Upper lobe of left lung (tissue), 6 donors: ENCODE measurements at regions not wholly inside any gene's neighbourhood (a gene's known extent, or its start where the extent isn't known, plus 50 kb on each side); places are given as distances from the start of the nearest gene placed in this dataset.

Source experiments
- ATAC-seq, 2 donors: fragments of 200-7000 bp; cut with Tn5 transposase; one replicate each; pipeline ENCODE4 v1.9.1; 2022; ENCODE audit warnings: mild to moderate bottlenecking in 2 of 2, moderate library complexity in 2 of 2; ENCODE audit not compliant: low FRiP score in 2 of 2
- DNase-seq, 2 donors: peaks; one replicate each; pipeline ENCODE4 v3.0.0-alpha.2; 2019 to 2020
- H3K27ac ChIP-seq, 4 donors: fragments of 200-600 bp; sonication (generic); one replicate each; pipeline ENCODE4 v1.5.1; 2016 to 2019
- H3K27me3 ChIP-seq, 4 donors: fragments of 200-600 bp; sonication (generic); one replicate each; pipeline ENCODE4 v1.5.1; 2017 to 2019
- H3K36me3 ChIP-seq, 4 donors: fragments of 200-600 bp; sonication (generic); one replicate each; pipeline ENCODE4 v1.5.1; 2016 to 2019
- H3K4me1 ChIP-seq, 4 donors: fragments of 200-600 bp; sonication (generic); one replicate each; pipeline ENCODE4 v1.5.1; 2018 to 2019
- H3K4me3 ChIP-seq, 4 donors: fragments of 200-600 bp; sonication (generic); one replicate each; pipeline ENCODE4 v1.5.1; 2017 to 2019; ENCODE audit warnings: mild to moderate bottlenecking in 2 of 4, moderate library complexity in 1 of 4
- H3K9me3 ChIP-seq, 4 donors: fragments of 200-600 bp; sonication (generic); one replicate each; pipeline ENCODE4 v1.5.1; 2018 to 2019
- CTCF ChIP-seq, 6 experiments: fragments of 450-650 bp in 4 of 6; fragments of 200-600 bp in 2 of 6; sonication (generic) in 2 of 6; IDR thresholded peaks; one replicate each; pipeline ENCODE4 v1.5.1; 2016 to 2019; ENCODE audit warnings: antibody characterized with exemption in 6 of 6
- EP300 ChIP-seq, 4 donors: sonication (generic); formaldehyde crosslinking; IDR thresholded peaks; one replicate each; pipeline ENCODE4 v1.5.1; 2017; ENCODE audit warnings: antibody characterized with exemption in 4 of 4, control low read depth in 2 of 4
- POLR2A ChIP-seq, 4 donors: fragments of 450-650 bp; IDR thresholded peaks; one replicate each; pipeline ENCODE4 v1.5.1; 2016 to 2017; ENCODE audit warnings: antibody characterized with exemption in 4 of 4, mild to moderate bottlenecking in 2 of 4
- POLR2AphosphoS5 ChIP-seq, 2 donors: sonication (generic); formaldehyde crosslinking; IDR thresholded peaks; one replicate each; pipeline ENCODE4 v1.5.1; 2017; ENCODE audit warnings: antibody characterized with exemption in 2 of 2
- WGBS, 2 donors: methylation state at CpG; one replicate each; pipeline ENCODE4 v1.1.5; 2017 to 2018; 5-methylcytosine and 5-hydroxymethylcytosine counted together
- donor health status: DM: no; HTN: no; CAD: no; lungs with moderate emphysema.
- donor health status: DM: no; HTN: yes; CAD: no; lungs with severe emphysema.

- Histone ChIP-seq H3K27ac (no peak overlapping the region), H3K9me3 (peaks cover 0 to 6% (median 2%) of the 10 kb centered on the region in 4 donors), H3K4me3 (no peak overlapping the region), H3K27me3 (no peaks in the 10 kb centered on the region), H3K36me3 (no peaks in the 10 kb centered on the region), H3K4me1 (peaks cover 0 to 5% (median 0%) of the 10 kb centered on the region in 4 donors)
- no peak for TF ChIP-seq CTCF (IDR thresholded peaks at IDR 0.05)
- no peak for TF ChIP-seq EP300 (IDR thresholded peaks at IDR 0.05)
- no peak for TF ChIP-seq POLR2A (IDR thresholded peaks at IDR 0.05)
- no peak for TF ChIP-seq POLR2AphosphoS5 (IDR thresholded peaks at IDR 0.05)
- ATAC-seq = no peak
- no peak for DNase-seq
- WGBS, 2 donors = 22 to 23% methylated on average over 4 of the region's 4 CpGs
These were observed 126.1 kb downstream of the TEX36 start for GRCh38 chr10:125556882-125557281.

GRCh38 chr10:125555743-125556142 lies 127.2 kb downstream of the TEX36 start:
- no peak for ATAC-seq
- Histone ChIP-seq H3K27me3 (no peaks in the 10 kb centered on the region), H3K9me3 (peaks cover 0 to 6% (median 2%) of the 10 kb centered on the region in 4 donors), H3K36me3 (no peaks in the 10 kb centered on the region), H3K27ac (no peak overlapping the region), H3K4me3 (no peak overlapping the region), H3K4me1 (peaks cover 0 to 5% (median 0%) of the 10 kb centered on the region in 4 donors)
- no peak for TF ChIP-seq POLR2A (IDR thresholded peaks at IDR 0.05)
- no peak for TF ChIP-seq EP300 (IDR thresholded peaks at IDR 0.05)
- TF ChIP-seq CTCF (IDR thresholded peaks at IDR 0.05) = no peak
- no peak for TF ChIP-seq POLR2AphosphoS5 (IDR thresholded peaks at IDR 0.05)
- DNase-seq = no peak
- 58 to 64% methylated on average over 6 to 12 of the region's 12 CpGs for WGBS, 2 donors

DNA sequence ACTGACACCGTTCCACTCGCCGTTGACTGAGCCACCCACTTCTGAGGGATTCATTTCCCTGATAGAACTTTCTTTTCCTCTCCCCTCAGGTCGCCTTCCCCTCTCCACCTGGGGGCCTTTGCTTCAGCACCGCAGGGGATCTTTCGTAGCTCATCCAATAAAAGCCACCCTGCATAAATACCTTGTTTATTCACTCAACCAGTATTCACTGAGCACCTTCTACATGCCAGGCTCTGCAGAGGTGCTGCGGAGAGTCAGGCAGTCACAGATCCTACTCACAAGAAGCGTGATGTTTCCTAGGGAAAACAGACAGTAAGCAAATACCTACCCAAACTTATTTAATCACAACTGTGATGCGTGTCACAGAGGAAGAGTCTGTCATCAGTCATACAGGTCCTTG lies 127.7 kb downstream of the TEX36 start:
- ATAC-seq (no peak), DNase-seq (no peak)
- Histone ChIP-seq H3K4me3 (no peak overlapping the region), H3K27me3 (no peaks in the 10 kb centered on the region), H3K36me3 (no peaks in the 10 kb centered on the region), H3K9me3 (peaks cover 0 to 6% (median 2%) of the 10 kb centered on the region in 4 donors), H3K27ac (no peak overlapping the region), H3K4me1 (peaks cover 0 to 5% (median 0%) of the 10 kb centered on the region in 4 donors)
- 84% methylated on average over 9 of the region's 9 CpGs for WGBS, 2 donors
- TF ChIP-seq CTCF (IDR thresholded peaks at IDR 0.05) (no peak), POLR2AphosphoS5 (IDR thresholded peaks at IDR 0.05) (no peak), EP300 (IDR thresholded peaks at IDR 0.05) (no peak), POLR2A (IDR thresholded peaks at IDR 0.05) (no peak)

DNA sequence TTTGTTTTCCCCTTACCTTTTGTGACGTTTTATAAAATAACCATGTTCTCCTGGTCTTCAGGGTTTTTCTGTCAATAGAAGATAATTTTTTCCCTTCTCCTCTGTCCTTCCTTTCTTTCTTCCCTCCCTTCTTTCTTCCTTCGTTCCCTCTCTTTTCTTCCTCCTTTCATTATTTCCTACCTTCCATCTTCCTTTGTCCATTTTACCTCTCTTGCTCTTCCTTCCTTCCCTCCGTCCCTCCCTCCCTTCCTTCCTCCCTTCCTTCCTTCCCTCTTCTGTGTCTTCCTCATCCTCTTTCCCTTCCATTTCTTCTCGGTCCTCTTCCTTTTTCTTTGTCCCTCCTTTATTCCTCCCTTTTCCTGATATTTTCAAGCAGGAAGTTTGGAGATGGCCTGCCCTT lies 128.2 kb downstream of the TEX36 start:
- no peaks in the 10 kb centered on the region for H3K36me3 ChIP-seq
- H3K27ac ChIP-seq = no peak overlapping the region
- no peaks in the 10 kb centered on the region for H3K27me3 ChIP-seq
- 60 to 74% methylated on average over 4 of the region's 4 CpGs for WGBS, 2 donors
- DNase-seq (no peak), ATAC-seq (no peak)
- peaks cover 0 to 6% (median 2%) of the 10 kb centered on the region in 4 donors for H3K9me3 ChIP-seq
- TF ChIP-seq POLR2AphosphoS5 (IDR thresholded peaks at IDR 0.05) (no peak), EP300 (IDR thresholded peaks at IDR 0.05) (no peak), CTCF (IDR thresholded peaks at IDR 0.05) (no peak), POLR2A (IDR thresholded peaks at IDR 0.05) (no peak)
- H3K4me3 ChIP-seq = no peak overlapping the region
- H3K4me1 ChIP-seq = peaks cover 0 to 5% (median 0%) of the 10 kb centered on the region in 4 donors

GRCh38 chr10:125554016-125554703 lies 128.8 kb downstream of the TEX36 start:
- Histone ChIP-seq H3K36me3 (no peaks in the 10 kb centered on the region), H3K9me3 (peaks cover 0 to 6% (median 2%) of the 10 kb centered on the region in 4 donors), H3K27me3 (no peaks in the 10 kb centered on the region), H3K4me1 (peaks cover 0 to 5% (median 0%) of the 10 kb centered on the region in 4 donors), H3K27ac (no peak overlapping the region), H3K4me3 (no peak overlapping the region)
- TF ChIP-seq POLR2A (IDR thresholded peaks at IDR 0.05) = no peak
- TF ChIP-seq EP300 (IDR thresholded peaks at IDR 0.05) = no peak
- TF ChIP-seq CTCF (IDR thresholded peaks at IDR 0.05) = no peak
- no peak for TF ChIP-seq POLR2AphosphoS5 (IDR thresholded peaks at IDR 0.05)
- WGBS, 2 donors = 92 to 93% methylated on average over 10 of the region's 10 CpGs
- DNase-seq (no peak), ATAC-seq (no peak)
